D721Med (cell line): ENCODE measurements at regions not wholly inside any gene's neighbourhood (a gene's known extent, or its start where the extent isn't known, plus 50 kb on each side); places are given as distances from the start of the nearest gene placed in this dataset.

Source experiments
- DNase-seq: peaks from one replicate; pipeline ENCODE4 v3.0.0; 2011; ENCODE audit warnings: low spot score; ENCODE audit not compliant: insufficient read length
- FAIRE-seq: peaks from 2 replicates; lab custom pipeline; 2011; peaks lifted over from hg19 to GRCh38; lab: Jason Lieb, UNC
- TF ChIP-seq, protein P1 (sequence below): IDR thresholded peaks from 2 replicates; pipeline ENCODE4 v1.5.1; 2012; ENCODE audit warnings: mild to moderate bottlenecking, control low read depth; ENCODE audit not compliant: insufficient read depth; ENCODE audit errors: missing control alignments

DNA sequence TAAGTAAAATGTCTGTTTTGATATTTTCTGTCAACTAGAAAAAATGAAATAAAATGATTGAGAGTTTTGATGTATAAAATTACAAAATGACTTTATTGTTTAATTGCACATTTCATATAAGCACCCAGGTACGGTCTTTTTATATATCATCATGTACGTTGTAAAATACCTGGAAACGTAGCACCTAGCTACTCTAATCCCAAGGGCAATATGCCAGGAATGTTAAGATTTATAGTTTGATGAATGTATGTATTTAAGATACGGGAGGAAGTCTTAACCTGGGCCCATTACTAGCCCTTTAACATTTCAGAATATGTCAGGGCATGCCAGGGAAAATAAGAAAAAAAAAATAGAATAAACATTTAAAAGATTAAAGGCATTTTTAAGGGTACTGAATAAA is 490.9 kb upstream of the NRSN1 start:
- FAIRE-seq (no peak), DNase-seq (no peak)
- TF ChIP-seq, protein P1, sequence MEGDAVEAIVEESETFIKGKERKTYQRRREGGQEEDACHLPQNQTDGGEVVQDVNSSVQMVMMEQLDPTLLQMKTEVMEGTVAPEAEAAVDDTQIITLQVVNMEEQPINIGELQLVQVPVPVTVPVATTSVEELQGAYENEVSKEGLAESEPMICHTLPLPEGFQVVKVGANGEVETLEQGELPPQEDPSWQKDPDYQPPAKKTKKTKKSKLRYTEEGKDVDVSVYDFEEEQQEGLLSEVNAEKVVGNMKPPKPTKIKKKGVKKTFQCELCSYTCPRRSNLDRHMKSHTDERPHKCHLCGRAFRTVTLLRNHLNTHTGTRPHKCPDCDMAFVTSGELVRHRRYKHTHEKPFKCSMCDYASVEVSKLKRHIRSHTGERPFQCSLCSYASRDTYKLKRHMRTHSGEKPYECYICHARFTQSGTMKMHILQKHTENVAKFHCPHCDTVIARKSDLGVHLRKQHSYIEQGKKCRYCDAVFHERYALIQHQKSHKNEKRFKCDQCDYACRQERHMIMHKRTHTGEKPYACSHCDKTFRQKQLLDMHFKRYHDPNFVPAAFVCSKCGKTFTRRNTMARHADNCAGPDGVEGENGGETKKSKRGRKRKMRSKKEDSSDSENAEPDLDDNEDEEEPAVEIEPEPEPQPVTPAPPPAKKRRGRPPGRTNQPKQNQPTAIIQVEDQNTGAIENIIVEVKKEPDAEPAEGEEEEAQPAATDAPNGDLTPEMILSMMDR, result no peak

DNA sequence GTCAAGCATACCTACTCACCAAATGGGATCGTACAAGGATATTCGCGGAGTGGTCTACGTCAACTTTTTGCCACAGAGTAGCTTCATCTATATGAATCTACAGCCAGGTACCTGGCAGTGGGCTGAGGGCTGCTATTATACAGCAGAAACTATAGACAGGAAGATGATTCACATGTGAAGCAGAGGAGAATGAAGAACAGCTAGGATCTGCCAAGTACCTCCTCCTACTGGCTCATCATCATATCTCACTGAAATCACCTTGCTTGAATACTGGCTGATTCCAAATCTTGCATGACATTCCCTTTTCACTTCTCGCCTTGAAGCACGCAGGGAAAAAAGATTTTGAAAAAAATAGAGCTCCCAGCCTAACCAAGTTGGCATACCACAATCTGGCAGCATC is 488.7 kb upstream of the NRSN1 start:
- TF ChIP-seq, protein P1, result no peak
- DNase-seq (no peak), FAIRE-seq (no peak)

DNA sequence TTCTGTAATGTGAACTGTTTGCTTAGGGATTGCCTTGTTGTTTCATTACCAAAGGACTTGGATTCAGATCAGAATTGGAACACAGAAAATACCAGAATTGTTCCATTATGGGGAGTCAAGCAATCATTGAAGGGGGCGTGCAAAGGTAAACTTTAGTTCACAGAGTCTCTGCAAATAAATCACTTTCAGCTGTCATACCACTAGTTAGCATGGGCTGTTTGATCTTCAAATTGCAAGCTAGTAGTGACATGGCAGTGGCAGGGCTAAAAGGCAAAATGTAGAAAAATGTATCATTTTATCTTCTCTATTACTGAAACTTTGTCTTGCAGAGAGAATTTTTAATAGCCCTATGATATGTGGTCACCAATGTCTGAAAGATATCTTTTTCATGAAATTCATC is 483.2 kb upstream of the NRSN1 start:
- DNase-seq (no peak), FAIRE-seq (no peak)
- TF ChIP-seq, protein P1, result no peak

DNA sequence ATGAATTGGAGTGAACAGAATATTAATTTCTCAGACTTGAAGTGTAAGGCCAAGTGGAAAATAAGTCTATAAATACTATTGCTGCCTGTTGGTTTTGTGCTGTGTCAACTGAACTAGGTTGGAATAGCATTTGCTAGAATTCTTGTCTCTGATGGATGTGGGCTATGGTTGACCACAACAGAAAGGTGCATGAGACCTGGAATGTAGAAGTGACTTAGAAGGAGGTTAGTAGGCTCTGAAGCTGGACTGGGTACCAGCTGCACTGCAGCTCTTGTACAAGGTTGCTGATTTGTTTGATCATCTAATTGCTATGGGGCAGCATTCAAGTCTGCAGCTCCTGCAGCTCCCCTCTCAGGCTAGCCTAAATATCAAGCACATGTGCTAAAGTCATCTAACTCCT is 479.0 kb upstream of the NRSN1 start:
- FAIRE-seq (no peak), DNase-seq (no peak)
- TF ChIP-seq, protein P1, result no peak

DNA sequence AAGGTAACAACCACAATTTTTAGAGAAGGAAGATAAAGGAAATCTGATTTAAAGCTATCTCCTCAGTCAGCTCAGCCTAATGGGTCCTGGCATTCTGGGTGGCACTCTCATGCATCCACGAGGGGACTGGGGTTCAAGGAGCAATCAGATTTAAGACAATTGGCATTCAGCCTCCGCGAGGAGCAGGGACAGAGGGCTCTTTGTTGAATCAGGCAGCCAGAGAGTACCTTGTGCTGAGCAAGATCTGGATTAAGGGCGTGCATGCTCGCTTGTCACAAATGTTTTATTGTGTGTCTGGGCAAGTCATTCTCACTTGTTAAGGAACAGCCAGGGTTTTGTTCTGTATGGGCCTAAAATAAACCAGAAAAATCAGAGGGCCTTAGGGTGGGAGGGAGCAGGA is 475.3 kb upstream of the NRSN1 start:
- DNase-seq, result no peak
- no peak for FAIRE-seq
- TF ChIP-seq, protein P1, result no peak

DNA sequence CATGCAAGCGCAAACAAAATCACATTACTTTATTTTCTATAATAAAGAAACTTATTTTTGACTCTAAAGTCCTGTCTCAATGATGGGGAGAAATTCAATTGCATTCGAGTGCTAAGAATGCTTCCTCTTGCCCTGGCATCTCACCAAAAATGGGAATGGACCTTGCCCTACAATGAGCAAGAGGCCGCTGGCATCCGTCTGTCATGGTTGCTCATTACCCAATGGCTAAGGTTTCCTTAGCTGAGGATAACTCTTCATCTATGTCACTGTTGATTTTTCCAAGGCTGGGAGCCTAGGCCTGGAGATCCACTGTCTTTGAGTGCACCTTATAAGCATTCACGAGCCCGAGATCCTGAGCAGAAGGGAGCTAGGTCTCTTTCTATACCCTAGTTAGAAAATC is 471.3 kb upstream of the NRSN1 start:
- FAIRE-seq, result no peak
- DNase-seq, result no peak

DNA sequence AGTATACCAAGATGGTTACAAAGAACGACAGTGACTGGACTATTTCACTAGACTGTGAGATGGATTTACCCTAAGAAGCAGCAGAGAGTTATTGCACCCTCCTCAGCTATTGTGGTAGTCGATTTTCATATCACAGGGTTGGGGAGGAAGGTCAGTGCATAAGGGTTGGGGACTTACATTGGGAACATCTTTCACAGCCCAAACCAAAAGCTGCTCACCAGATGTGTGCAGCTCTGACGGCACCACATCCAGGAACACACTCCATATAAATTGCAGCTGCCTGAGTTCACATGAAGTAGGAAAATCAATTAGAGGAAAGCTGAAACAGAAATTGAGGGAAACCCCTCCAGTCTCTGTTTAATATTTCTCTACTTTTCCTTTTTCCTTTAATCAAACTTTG is 470.5 kb upstream of the NRSN1 start:
- no peak for DNase-seq
- TF ChIP-seq, protein P1, result no peak
- no peak for FAIRE-seq

More for the DNA sequence above, 471.3 kb upstream of the NRSN1 start:
- TF ChIP-seq, protein P1, result no peak
